Keratinocyte (primary cell): ENCODE measurements at regions not wholly inside any gene's neighbourhood (a gene's known extent, or its start where the extent isn't known, plus 50 kb on each side); places are given as distances from the start of the nearest gene placed in this dataset.

ENCODE experiments used
- CTCF ChIP-seq, 3 experiments: IDR thresholded peaks in 1 of 3; conservative IDR thresholded peaks in 1 of 3; optimal IDR thresholded peaks in 1 of 3; 2 replicates in 2 of 3; 3 replicates in 1 of 3; pipeline versions ENCODE3 to v1.5.1; 2011; ENCODE audit warnings: low read length in 3 of 3, mild to moderate bottlenecking in 3 of 3, moderate library complexity in 2 of 3, control low read depth in 1 of 3, inconsistent platforms in 1 of 3; ENCODE audit not compliant: insufficient read depth in 2 of 3; ENCODE audit errors: extremely low read depth in 1 of 3
- EZH2 ChIP-seq: IDR thresholded peaks from one replicate; pipeline ENCODE4 v1.6.1; 2012; ENCODE audit warnings: inconsistent platforms, mild to moderate bottlenecking, low read length, moderate library complexity

GRCh38 chr16:54587176-54587515, 300.6 kb upstream of the IRX3 start:
- TF ChIP-seq EZH2 (no peak), CTCF (optimal IDR thresholded peaks at IDR 0.05 in 1 of 3, IDR thresholded peaks at IDR 0.05 in 1 of 3, conservative IDR thresholded peaks at IDR 0.05 in 1 of 3; ENCODE audit: extremely low read depth in 1 of 3, insufficient read depth in 2 of 3, low read length in 3 of 3) (no peak)
